Mucosa of rectum (tissue), 2 donors: ENCODE measurements at regions not wholly inside any gene's neighbourhood (a gene's known extent, or its start where the extent isn't known, plus 50 kb on each side); places are given as distances from the start of the nearest gene placed in this dataset.
"Not testable (repeated sequence)": the region's sequence is repeated elsewhere in the genome, so short reads cannot be mapped to it uniquely, and the experiment has no call there.

Experiments
- H3K27ac ChIP-seq, 2 donors: one replicate each; pipeline ENCODE4 v1.7.0; 2013; ENCODE audit warnings: inconsistent platforms in 2 of 2, low read depth in 2 of 2, low read length in 2 of 2
- H3K27me3 ChIP-seq, 2 donors: one replicate each; pipeline ENCODE4 v1.7.0; 2013; ENCODE audit warnings: low read length in 2 of 2; ENCODE audit not compliant: control insufficient read depth in 2 of 2, insufficient read depth in 2 of 2
- H3K36me3 ChIP-seq, 2 donors: one replicate each; pipeline ENCODE4 v1.7.0; 2013; ENCODE audit warnings: low read length in 2 of 2; ENCODE audit not compliant: control insufficient read depth in 2 of 2, insufficient read depth in 2 of 2
- H3K4me1 ChIP-seq, 2 donors: one replicate each; pipeline ENCODE4 v1.7.0; 2013; ENCODE audit warnings: low read length in 2 of 2, mild to moderate bottlenecking in 1 of 2; ENCODE audit not compliant: control insufficient read depth in 2 of 2, insufficient read depth in 2 of 2
- H3K4me3 ChIP-seq, 2 donors: one replicate each; pipeline ENCODE4 v1.7.0; 2013; ENCODE audit warnings: low read length in 2 of 2
- H3K9ac ChIP-seq, 2 donors: one replicate each; pipeline ENCODE4 v1.7.0; 2013; ENCODE audit warnings: low read length in 2 of 2, low read depth in 1 of 2, mild to moderate bottlenecking in 1 of 2
- H3K9me3 ChIP-seq, 2 donors: one replicate each; pipeline ENCODE4 v1.7.0; 2013; ENCODE audit warnings: low read length in 2 of 2; ENCODE audit not compliant: control insufficient read depth in 2 of 2
- donor health status: healthy.
- donor health status: Normal muscosa, but diverticular disease.

DNA sequence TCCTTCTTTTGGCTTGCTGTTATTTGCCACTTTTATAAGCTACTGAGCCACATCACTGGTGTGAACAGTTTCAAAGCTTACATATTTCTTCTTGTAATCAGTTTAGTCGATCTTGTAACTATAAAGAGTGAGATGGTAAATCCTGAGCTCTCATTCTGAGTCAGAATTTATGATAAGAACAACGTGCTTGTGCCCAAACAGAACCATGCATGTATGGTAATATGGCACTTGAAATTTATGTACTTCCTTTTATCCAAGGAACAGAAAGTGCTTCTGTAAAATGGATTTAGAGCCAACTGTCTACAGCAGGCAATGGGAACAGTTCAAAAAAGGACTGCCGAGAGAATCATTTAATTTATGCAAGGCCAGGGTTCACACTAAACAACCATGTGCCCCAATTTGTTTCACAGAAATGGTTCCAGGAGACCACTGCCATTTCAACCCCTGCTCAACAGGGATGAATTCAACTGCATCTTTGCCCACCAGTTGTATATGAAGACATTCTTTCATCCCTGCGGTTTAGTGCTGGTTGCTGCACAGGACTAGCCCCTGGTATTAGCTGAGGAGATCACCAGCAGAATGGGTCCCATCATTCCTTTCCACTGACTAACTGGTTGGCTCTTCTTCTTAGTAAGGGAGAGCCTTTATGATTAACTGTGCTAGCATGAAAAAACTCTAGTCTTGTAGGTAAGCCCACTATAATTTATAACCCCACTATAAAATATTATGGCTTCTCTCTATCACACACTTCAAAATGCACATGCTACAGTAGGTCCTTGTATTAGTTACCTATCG is 162.9 kb upstream of the PGRMC2 start:
- Histone ChIP-seq H3K4me3 (no peak overlapping the region), H3K9me3 (no peaks in the 10 kb centered on the region), H3K27ac (no peak overlapping the region)

GRCh38 chr4:128449251-128449650 is 161.6 kb upstream of the PGRMC2 start:
- H3K9ac ChIP-seq, result no peak overlapping the region
- H3K9me3 ChIP-seq, result no peaks in the 10 kb centered on the region

More for the DNA sequence above, 162.9 kb upstream of the PGRMC2 start:
- Histone ChIP-seq H3K27me3 (no peaks in the 10 kb centered on the region), H3K4me1 (no peaks in the 10 kb centered on the region), H3K9ac (no peak overlapping the region), H3K36me3 (no peaks in the 10 kb centered on the region)

GRCh38 chr4:128444544-128445302 is 157.1 kb upstream of the PGRMC2 start:
- H3K27ac ChIP-seq, result no peak overlapping the region
- H3K9me3 ChIP-seq, result peaks cover 0 to 4% of the 10 kb centered on the region in 2 donors
- no peaks in the 10 kb centered on the region for H3K36me3 ChIP-seq
- no peaks in the 10 kb centered on the region for H3K4me1 ChIP-seq
- H3K4me3 ChIP-seq, result no peak overlapping the region
- H3K9ac ChIP-seq, result no peak overlapping the region
- no peaks in the 10 kb centered on the region for H3K27me3 ChIP-seq

More at GRCh38 chr4:128449251-128449650, 161.6 kb upstream of the PGRMC2 start:
- Histone ChIP-seq H3K27me3 (no peaks in the 10 kb centered on the region), H3K4me3 (no peak overlapping the region), H3K27ac (no peak overlapping the region), H3K36me3 (no peaks in the 10 kb centered on the region), H3K4me1 (no peaks in the 10 kb centered on the region)

DNA sequence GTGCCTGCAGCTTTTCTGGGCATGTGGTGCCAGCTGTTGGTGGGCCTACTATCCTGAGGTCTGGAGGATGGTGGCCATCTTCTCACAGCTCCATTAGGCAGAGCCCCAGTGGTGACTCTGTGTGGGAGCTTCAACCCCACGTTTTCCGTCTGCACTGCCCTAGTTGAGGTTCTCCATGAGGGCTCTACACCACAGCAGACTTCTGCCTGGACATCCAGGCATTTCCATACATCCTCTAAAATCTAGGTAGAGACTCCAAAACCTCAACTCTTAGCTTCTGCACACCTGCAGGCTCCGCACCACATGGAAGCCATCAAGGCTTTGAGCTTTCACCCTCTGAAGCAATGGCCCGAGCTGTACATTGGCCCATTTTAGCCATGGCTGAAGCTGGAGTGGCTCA is 153.3 kb upstream of the PGRMC2 start:
- Histone ChIP-seq H3K4me1 (no peaks in the 10 kb centered on the region), H3K9me3 (peaks cover 0 to 4% of the 10 kb centered on the region in 2 donors)

DNA sequence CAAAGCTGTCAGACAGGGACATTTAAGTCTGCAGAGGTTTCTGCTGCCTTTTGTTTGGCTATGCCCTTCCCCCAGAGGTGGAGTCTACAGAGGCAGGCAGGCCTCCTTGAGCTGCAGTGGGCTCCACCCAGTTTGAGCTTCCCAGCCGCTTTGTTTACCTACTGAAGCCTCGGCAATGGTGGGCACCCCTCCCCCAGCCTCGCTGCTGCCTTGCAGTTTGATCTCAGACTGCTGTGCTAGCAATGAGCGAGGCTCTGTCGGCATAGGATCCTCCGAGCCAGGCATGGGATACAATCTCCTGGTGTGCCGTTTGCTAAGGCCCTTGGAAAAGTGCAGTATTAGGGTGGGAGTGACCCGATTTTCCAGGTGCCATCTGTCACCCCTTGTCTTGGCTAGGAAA is 149.4 kb upstream of the PGRMC2 start:
- not testable (repeated sequence) for H3K36me3 ChIP-seq, H3K27ac ChIP-seq, H3K27me3 ChIP-seq, H3K9me3 ChIP-seq, H3K9ac ChIP-seq, H3K4me1 ChIP-seq, H3K4me3 ChIP-seq

More for the DNA sequence above, 153.3 kb upstream of the PGRMC2 start:
- H3K27me3 ChIP-seq, result no peaks in the 10 kb centered on the region
- H3K4me3 ChIP-seq, result no peak overlapping the region
- H3K27ac ChIP-seq, result no peak overlapping the region
- no peaks in the 10 kb centered on the region for H3K36me3 ChIP-seq
- H3K9ac ChIP-seq, result no peak overlapping the region

DNA sequence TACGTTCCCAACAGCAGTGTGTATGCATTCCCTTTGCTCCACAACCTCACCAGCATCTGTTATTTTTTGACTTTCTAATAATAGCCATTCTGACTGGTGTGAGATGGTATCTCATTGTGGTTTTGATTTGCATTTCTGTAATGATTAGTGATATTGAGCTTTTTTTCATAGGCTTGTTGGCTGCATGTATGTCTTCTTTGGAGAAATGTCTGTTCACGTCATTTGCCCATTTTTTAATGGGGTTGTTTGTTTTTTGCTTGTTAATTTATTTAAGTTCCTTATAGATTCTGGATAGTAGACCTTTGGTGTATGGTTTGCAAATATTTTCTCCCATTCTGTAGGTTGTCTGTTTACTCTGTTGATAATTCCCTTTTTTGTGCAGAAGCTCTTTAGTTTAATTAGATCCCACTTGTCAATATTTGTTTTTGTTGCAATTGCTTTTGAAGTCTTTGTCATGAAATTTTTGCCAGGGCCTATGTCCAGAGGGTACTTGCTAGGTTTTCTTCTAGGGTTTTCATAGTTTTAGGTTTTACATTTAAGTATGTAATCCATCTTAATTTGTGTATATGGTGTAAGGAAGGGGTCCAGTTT is 141.5 kb upstream of the PGRMC2 start:
- H3K4me3 ChIP-seq, H3K9ac ChIP-seq, H3K9me3 ChIP-seq, H3K4me1 ChIP-seq, H3K27me3 ChIP-seq, H3K27ac ChIP-seq, H3K36me3 ChIP-seq: not testable (repeated sequence)

DNA sequence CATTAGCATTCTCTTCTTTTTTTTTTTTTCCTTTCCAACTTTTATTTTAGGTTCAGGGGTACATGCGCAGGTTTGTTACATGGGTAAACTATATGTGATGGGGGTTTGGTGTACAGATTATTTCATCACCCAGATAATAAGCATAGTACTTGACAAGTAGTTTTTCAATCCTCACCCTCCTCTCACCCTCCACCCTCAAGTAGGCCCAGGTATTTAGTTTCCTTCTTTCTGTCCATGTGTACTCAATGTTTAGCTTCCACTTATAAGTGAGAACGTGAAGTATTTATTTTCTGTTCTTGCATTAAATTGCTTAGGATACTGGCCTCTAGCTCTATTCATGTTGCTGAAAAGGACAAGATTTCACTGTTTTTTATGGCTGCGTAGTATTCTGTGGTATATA is 140.8 kb upstream of the PGRMC2 start:
- Histone ChIP-seq H3K27me3 (no peaks in the 10 kb centered on the region), H3K36me3 (no peaks in the 10 kb centered on the region), H3K4me1 (no peaks in the 10 kb centered on the region), H3K27ac (no peak overlapping the region), H3K4me3 (no peak overlapping the region), H3K9ac (no peak overlapping the region), H3K9me3 (no peaks in the 10 kb centered on the region)

- H3K27ac ChIP-seq, result no peak overlapping the region
- H3K9ac ChIP-seq, result no peak overlapping the region
- no peaks in the 10 kb centered on the region for H3K36me3 ChIP-seq
- no peaks in the 10 kb centered on the region for H3K9me3 ChIP-seq
- no peaks in the 10 kb centered on the region for H3K4me1 ChIP-seq
- no peaks in the 10 kb centered on the region for H3K27me3 ChIP-seq
- H3K4me3 ChIP-seq, result no peak overlapping the region
Observed at GRCh38 chr4:128427832-128428366, 140.3 kb upstream of the PGRMC2 start.

GRCh38 chr4:128424527-128425497 is 137.2 kb upstream of the PGRMC2 start:
- no peak overlapping the region for H3K4me3 ChIP-seq
- H3K27ac ChIP-seq, result no peak overlapping the region
- H3K4me1 ChIP-seq, result no peaks in the 10 kb centered on the region

More at GRCh38 chr4:128424527-128425497, 137.2 kb upstream of the PGRMC2 start:
- H3K9ac ChIP-seq, result no peak overlapping the region
- H3K27me3 ChIP-seq, result no peaks in the 10 kb centered on the region
- no peaks in the 10 kb centered on the region for H3K36me3 ChIP-seq
- no peaks in the 10 kb centered on the region for H3K9me3 ChIP-seq
